Hepatocyte (in vitro differentiated cells): ENCODE measurements at regions not wholly inside any gene's neighbourhood (a gene's known extent, or its start where the extent isn't known, plus 50 kb on each side); places are given as distances from the start of the nearest gene placed in this dataset.

ENCODE experiments used
- DNase-seq: peaks from one replicate; pipeline ENCODE4 v3.0.0-alpha.2; 2016; ENCODE audit warnings: low spot score
- H2AFZ ChIP-seq: fragments of 200-600 bp; sonication (generic); 2 replicates; pipeline ENCODE4 v1.6.0; 2016; ENCODE audit warnings: antibody characterized with exemption, mild to moderate bottlenecking
- H3K27ac ChIP-seq: fragments of 200-600 bp; sonication (generic); 2 replicates; pipeline ENCODE4 v1.5.1; 2016; ENCODE audit warnings: mild to moderate bottlenecking
- H3K27me3 ChIP-seq: fragments of 200-600 bp; sonication (generic); 2 replicates; pipeline ENCODE4 v1.6.1; 2016
- H3K36me3 ChIP-seq: fragments of 200-600 bp; sonication (generic); replicated peaks from 2 replicates; pipeline ENCODE4 v1.5.1; 2016; ENCODE audit warnings: low read depth; ENCODE audit not compliant: insufficient read depth
- H3K4me1 ChIP-seq: fragments of 200-600 bp; sonication (generic); 2 replicates; pipeline ENCODE4 v1.5.1; 2016; ENCODE audit warnings: mild to moderate bottlenecking, moderate library complexity; ENCODE audit not compliant: insufficient read depth
- H3K4me2 ChIP-seq: fragments of 200-600 bp; sonication (generic); 2 replicates; pipeline ENCODE4 v1.6.0; 2016
- H3K4me3 ChIP-seq: fragments of 200-600 bp; sonication (generic); 2 replicates; pipeline ENCODE4 v1.5.1; 2016; ENCODE audit warnings: mild to moderate bottlenecking
- H3K79me2 ChIP-seq: fragments of 200-600 bp; sonication (generic); 2 replicates; pipeline ENCODE4 v1.6.0; 2017; ENCODE audit warnings: mild to moderate bottlenecking
- H3K9me2 ChIP-seq: fragments of 200-600 bp; sonication (generic); replicated peaks from 2 replicates; pipeline ENCODE4 v1.6.0; 2017; ENCODE audit warnings: mild to moderate bottlenecking; ENCODE audit not compliant: insufficient read depth
- H3K9me3 ChIP-seq: fragments of 200-600 bp; sonication (generic); 2 replicates; pipeline ENCODE4 v1.5.1; 2016; ENCODE audit warnings: low read depth, mild to moderate bottlenecking
- H4K20me1 ChIP-seq: fragments of 200-600 bp; sonication (generic); 2 replicates; pipeline ENCODE4 v1.6.0; 2016; ENCODE audit warnings: mild to moderate bottlenecking; ENCODE audit not compliant: insufficient read depth, poor library complexity, severe bottlenecking
- EZH2 ChIP-seq: fragments of 200-600 bp; sonication (generic); IDR thresholded peaks from 2 replicates; pipeline ENCODE4 v1.6.1; 2016; ENCODE audit warnings: antibody characterized with exemption, mild to moderate bottlenecking, borderline replicate concordance
- EZH2phosphoT487 ChIP-seq: fragments of 200-600 bp; sonication (generic); IDR thresholded peaks from one replicate; pipeline ENCODE4 v1.6.1; 2018; ENCODE audit warnings: antibody characterized with exemption, mild to moderate bottlenecking, low read depth, moderate library complexity; ENCODE audit not compliant: unreplicated experiment, severe bottlenecking
- WGBS: methylation state at CpG from one replicate; pipeline ENCODE4 v1.1.6; 2016; ENCODE audit warnings: low lambda C conversion rate; ENCODE audit errors: missing lambda C conversion rate; 5-methylcytosine and 5-hydroxymethylcytosine counted together
- TF ChIP-seq, protein P1 (sequence below): fragments of 200-600 bp; sonication (generic); IDR thresholded peaks from 2 replicates; pipeline ENCODE4 v1.5.1; 2016; ENCODE audit warnings: antibody characterized with exemption, mild to moderate bottlenecking; ENCODE audit not compliant: poor library complexity

DNA sequence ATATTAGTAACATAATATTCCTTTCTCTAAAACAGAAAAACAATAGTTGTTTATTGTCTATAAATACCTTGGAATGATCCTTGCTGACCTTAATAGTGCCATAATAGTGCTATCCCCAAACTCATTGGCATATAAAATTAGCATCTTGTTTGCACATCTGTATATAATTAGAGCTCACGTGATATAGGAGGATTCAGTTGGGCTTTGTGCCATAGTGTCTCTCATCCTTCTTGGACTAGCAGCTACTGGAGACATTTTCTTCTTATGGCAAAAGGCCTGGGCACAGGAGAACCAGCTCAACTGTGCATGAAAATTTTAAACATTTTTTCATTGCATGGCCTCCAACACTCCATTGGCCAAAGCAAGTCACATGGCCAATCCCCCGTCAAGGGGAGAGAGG, 342.5 kb downstream of the SPATA31D1 start:
- TF ChIP-seq EZH2: no peak
- TF ChIP-seq, protein P1, sequence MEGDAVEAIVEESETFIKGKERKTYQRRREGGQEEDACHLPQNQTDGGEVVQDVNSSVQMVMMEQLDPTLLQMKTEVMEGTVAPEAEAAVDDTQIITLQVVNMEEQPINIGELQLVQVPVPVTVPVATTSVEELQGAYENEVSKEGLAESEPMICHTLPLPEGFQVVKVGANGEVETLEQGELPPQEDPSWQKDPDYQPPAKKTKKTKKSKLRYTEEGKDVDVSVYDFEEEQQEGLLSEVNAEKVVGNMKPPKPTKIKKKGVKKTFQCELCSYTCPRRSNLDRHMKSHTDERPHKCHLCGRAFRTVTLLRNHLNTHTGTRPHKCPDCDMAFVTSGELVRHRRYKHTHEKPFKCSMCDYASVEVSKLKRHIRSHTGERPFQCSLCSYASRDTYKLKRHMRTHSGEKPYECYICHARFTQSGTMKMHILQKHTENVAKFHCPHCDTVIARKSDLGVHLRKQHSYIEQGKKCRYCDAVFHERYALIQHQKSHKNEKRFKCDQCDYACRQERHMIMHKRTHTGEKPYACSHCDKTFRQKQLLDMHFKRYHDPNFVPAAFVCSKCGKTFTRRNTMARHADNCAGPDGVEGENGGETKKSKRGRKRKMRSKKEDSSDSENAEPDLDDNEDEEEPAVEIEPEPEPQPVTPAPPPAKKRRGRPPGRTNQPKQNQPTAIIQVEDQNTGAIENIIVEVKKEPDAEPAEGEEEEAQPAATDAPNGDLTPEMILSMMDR: no peak
- no peak for TF ChIP-seq EZH2phosphoT487
- WGBS: 69% methylated on average over 2 of the region's 2 CpGs

DNA sequence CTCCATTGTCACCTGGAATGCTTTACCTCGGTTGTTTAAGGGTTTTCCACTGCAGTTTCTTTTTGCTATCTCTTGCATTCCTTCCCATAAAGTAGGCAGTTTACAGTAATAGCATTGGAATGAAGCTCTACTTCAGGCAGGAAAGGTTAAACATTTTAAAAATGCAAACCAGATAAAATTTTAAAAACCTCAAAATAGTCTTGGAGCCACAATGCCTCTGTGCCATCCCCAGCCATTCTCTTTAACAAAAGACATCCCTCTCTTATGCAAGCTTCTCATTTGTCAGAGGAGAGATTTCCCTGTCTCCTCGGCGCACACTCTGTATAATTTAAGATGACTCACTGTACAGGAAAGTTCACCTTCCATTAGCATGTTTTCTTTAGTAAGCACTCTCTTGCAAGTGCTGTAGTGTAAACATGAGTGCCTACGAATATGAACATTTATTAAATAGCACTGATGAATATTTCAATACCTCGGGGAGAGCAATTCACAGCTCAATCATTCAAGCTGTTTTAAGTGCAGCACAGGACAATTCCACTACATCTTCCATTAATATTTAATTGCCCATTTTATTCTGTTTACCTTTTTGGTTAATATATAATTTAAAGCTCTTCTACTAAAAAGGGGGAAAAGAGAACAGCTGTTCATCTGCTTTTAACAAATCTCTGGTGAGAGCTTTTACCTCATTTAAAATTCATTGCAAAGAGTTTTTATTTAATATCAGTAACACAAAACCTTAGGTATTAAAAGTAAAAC, 343.6 kb downstream of the SPATA31D1 start:
- WGBS: 12% methylated on average over 5 of the region's 5 CpGs
- Histone ChIP-seq H3K4me1 (peaks cover 19% of the 10 kb centered on the region), H3K27ac (peak overlapping the region; percentile 66), H3K36me3 (no peaks in the 10 kb centered on the region), H3K4me2 (peak overlapping the region; percentile 55), H4K20me1 (no peaks in the 10 kb centered on the region), H3K4me3 (no peak overlapping the region), H3K9me2 (no peaks in the 10 kb centered on the region), H2AFZ (no peak overlapping the region), H3K79me2 (no peaks in the 10 kb centered on the region), H3K9me3 (no peaks in the 10 kb centered on the region), H3K27me3 (no peaks in the 10 kb centered on the region)
- no peak for TF ChIP-seq EZH2
- no peak for TF ChIP-seq EZH2phosphoT487
- TF ChIP-seq, protein P1: no peak
- DNase-seq: peak; percentile 58

More for the DNA sequence above, 342.5 kb downstream of the SPATA31D1 start:
- Histone ChIP-seq H3K4me2 (no peak overlapping the region), H3K36me3 (no peaks in the 10 kb centered on the region), H3K79me2 (no peaks in the 10 kb centered on the region), H3K27me3 (no peaks in the 10 kb centered on the region), H3K9me3 (no peaks in the 10 kb centered on the region), H3K9me2 (no peaks in the 10 kb centered on the region), H3K4me3 (no peak overlapping the region), H3K4me1 (peaks cover 19% of the 10 kb centered on the region), H4K20me1 (no peaks in the 10 kb centered on the region), H3K27ac (peak overlapping the region; percentile 66), H2AFZ (no peak overlapping the region)
- DNase-seq: no peak

DNA sequence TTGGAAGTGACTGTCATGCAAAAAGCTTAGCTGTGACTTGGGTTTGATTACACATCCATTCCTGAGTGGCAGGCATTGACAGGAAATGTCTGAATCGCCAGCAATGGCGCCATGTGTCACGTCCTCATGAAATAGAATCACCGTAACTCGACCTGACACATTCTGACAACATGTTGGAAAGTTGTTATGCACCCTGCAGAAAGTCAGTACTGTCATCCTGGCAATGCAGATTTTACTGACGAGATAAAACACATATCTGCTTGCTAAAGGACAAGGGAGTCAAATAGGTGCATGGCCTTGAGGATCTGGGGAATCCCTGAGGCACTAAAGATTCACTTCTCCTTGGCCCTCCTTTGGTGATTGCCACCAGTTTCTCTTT, 344.2 kb downstream of the SPATA31D1 start:
- WGBS: 67% methylated on average over 6 of the region's 6 CpGs
- DNase-seq: no peak
- H2AFZ ChIP-seq: no peak overlapping the region

More for the DNA sequence above, 344.2 kb downstream of the SPATA31D1 start:
- Histone ChIP-seq H3K4me2 (peak overlapping the region; percentile 55), H3K9me3 (no peaks in the 10 kb centered on the region), H3K4me1 (peaks cover 19% of the 10 kb centered on the region), H4K20me1 (no peaks in the 10 kb centered on the region), H3K27ac (no peak overlapping the region), H3K27me3 (no peaks in the 10 kb centered on the region), H3K36me3 (no peaks in the 10 kb centered on the region), H3K4me3 (no peak overlapping the region), H3K79me2 (no peaks in the 10 kb centered on the region), H3K9me2 (no peaks in the 10 kb centered on the region)
- TF ChIP-seq EZH2phosphoT487 (no peak), EZH2 (no peak)
- TF ChIP-seq, protein P1: no peak
